ENCODE measurements at regions not wholly inside any gene's neighbourhood (a gene's known extent, or its start where the extent isn't known, plus 50 kb on each side); places are given as distances from the start of the nearest gene placed in this dataset.
"Not testable (repeated sequence)": the region's sequence is repeated elsewhere in the genome, so short reads cannot be mapped to it uniquely, and the experiment has no call there.

DNA sequence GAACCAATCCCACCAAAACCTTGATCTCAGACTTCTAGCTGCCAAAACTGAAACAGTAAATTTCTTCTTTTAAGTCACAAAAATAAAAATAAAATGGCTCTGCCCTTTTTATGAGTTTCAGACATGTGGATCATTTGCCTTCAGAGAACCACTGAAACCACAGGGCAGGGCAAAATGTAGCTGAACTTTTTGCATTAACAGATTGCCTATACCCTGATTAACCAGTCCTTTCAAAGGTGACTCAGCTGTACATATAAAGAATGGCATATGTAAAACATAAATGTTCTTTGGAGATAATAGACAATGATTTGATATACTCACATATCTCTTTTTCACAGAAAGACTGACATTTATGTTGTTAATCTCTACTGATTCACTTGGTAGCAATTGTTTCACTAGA lies 187.1 kb upstream of the GRIN3A start:
- DNase-seq (ENCODE audit: low spot score) = no peak
- no peak for TF ChIP-seq CTCF (IDR thresholded peaks at IDR 0.05; ENCODE audit: borderline replicate concordance, control extremely low read depth, extremely low read depth, insufficient read depth, missing control alignments)
- in situ Hi-C loops (cut with MboI; ENCODE audit: low sequenced_read_pairs, unreplicated experiment) = no loop called here

- in situ Hi-C loops (cut with MboI; ENCODE audit: low sequenced_read_pairs, unreplicated experiment) = no loop called here
- TF ChIP-seq CTCF (IDR thresholded peaks at IDR 0.05; ENCODE audit: borderline replicate concordance, control extremely low read depth, extremely low read depth, insufficient read depth, missing control alignments) = no peak
- no peak for DNase-seq (ENCODE audit: low spot score)
Measured at GRCh38 chr9:101923451-101923850, 185.0 kb upstream of the GRIN3A start.

DNA sequence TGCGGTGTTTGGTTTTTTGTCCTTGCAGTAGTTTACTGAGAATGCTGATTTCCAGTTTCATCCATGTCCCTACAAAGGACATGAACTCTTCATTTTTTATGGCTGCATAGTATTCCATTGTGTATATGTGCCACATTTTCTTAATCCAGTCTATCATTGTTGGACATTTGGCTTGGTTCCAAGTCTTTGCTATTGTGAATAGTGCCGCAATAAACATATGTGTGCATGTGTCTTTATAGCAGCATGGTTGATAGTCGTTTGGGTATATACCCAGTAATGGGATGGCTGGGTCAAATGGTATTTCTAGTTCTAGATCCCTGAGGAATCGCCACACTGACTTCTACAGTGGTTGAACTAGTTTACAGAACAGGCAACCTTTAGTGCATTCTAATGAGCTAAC lies 178.5 kb upstream of the GRIN3A start:
- DNase-seq (ENCODE audit: low spot score); in situ Hi-C loops (cut with MboI; ENCODE audit: low sequenced_read_pairs, unreplicated experiment): not testable (repeated sequence)

GRCh38 chr9:101915482-101915881 lies 177.0 kb upstream of the GRIN3A start:
- no peak for TF ChIP-seq CTCF (IDR thresholded peaks at IDR 0.05; ENCODE audit: borderline replicate concordance, control extremely low read depth, extremely low read depth, insufficient read depth, missing control alignments)
- in situ Hi-C loops (cut with MboI; ENCODE audit: low sequenced_read_pairs, unreplicated experiment) = no loop called here
- DNase-seq (ENCODE audit: low spot score) = no peak

DNA sequence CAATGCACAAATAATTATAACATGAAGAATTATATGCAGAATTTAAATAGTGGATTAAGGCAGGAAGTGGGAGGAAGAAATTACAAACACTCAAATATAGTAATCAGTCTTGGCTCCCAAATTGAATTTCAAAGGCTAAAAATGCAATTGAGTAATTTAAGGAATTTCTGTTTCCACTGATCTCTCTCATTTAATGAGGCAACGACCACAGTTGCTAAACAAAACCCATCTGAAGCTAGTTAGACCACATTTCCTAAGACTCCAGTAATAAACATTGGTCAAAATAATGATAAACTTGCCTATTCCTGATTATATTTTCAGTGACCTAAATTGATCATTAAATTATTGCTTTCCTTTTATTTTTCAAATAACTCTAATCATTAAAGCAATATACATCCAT lies 174.3 kb upstream of the GRIN3A start:
- no peak for TF ChIP-seq CTCF (IDR thresholded peaks at IDR 0.05; ENCODE audit: borderline replicate concordance, control extremely low read depth, extremely low read depth, insufficient read depth, missing control alignments)
- in situ Hi-C loops (cut with MboI; ENCODE audit: low sequenced_read_pairs, unreplicated experiment) = no loop called here
- no peak for DNase-seq (ENCODE audit: low spot score)

- DNase-seq (ENCODE audit: low spot score) = no peak
- in situ Hi-C loops (cut with MboI; ENCODE audit: low sequenced_read_pairs, unreplicated experiment) = no loop called here
- TF ChIP-seq CTCF (IDR thresholded peaks at IDR 0.05; ENCODE audit: borderline replicate concordance, control extremely low read depth, extremely low read depth, insufficient read depth, missing control alignments) = no peak
Measured at GRCh38 chr9:101907466-101907865, 169.0 kb upstream of the GRIN3A start.

GRCh38 chr9:101904845-101905244 lies 166.4 kb upstream of the GRIN3A start:
- in situ Hi-C loops (cut with MboI; ENCODE audit: low sequenced_read_pairs, unreplicated experiment) = no loop called here
- no peak for TF ChIP-seq CTCF (IDR thresholded peaks at IDR 0.05; ENCODE audit: borderline replicate concordance, control extremely low read depth, extremely low read depth, insufficient read depth, missing control alignments)

More at GRCh38 chr9:101904845-101905244, 166.4 kb upstream of the GRIN3A start:
- no peak for DNase-seq (ENCODE audit: low spot score)

Measured in GM13976 (cell line).